HG03066 (cell line): ENCODE measurements at regions not wholly inside any gene's neighbourhood (a gene's known extent, or its start where the extent isn't known, plus 50 kb on each side); places are given as distances from the start of the nearest gene placed in this dataset.

Experiments used
- ATAC-seq: cut with Tn5 transposase; IDR thresholded peaks from one replicate; pipeline ENCODE4 v1.9.1; 2021; ENCODE audit warnings: low read depth; ENCODE audit not compliant: unreplicated experiment

- no peak for ATAC-seq
Observed at GRCh38 chr5:77846422-77847128, 70.4 kb upstream of the TBCA start.

DNA sequence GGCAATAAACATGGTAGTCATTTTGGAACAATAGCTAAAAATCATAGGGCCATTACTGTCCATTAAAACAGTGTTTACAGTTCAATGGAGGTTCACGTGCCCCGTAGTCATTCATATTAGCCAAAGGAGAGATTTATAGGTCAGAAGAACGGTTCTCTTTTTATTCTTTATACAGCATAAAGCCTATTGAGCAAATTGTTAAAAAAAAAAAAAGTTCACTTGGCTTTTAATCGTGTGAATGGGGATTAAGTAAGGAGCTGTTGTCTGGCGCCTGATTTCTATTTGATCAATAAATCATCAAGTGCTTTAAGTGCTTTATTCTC lies 69.1 kb upstream of the TBCA start:
- no peak for ATAC-seq

GRCh38 chr5:77844623-77845323 lies 68.6 kb upstream of the TBCA start:
- no peak for ATAC-seq

DNA sequence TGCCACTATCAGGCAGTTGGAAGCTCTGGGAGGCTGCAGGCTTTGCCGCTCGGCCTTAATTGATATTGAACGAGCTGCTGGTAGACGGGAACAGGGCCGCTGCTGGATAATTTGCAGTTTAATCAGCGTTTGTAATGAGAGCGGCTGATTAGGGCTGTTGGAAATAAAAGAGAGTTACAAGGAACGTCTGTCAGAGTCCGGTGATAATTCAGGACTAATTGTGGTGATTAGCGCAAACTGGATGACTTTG lies 68.2 kb upstream of the TBCA start:
- no peak for ATAC-seq

- ATAC-seq, result no peak
Observed at GRCh38 chr5:77843570-77844372, 67.6 kb upstream of the TBCA start.

DNA sequence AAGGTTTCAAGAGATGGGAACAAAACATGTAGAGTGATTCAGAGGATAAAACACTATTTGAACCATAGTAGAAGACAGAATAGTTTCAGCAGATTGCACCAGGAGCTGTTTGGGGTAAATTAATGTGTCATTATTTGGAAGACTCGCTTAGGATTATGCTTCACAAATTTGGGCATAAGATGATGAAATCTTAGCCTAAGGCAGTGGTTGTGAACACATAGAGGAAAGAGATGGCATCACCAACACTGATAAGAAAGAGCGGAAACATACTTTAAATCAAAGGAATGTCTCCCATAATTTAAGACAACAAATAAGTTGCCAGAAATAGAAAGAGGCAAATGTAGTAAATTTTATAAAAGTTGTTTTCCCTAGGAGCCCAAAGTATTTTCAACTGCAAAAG lies 66.1 kb upstream of the TBCA start:
- ATAC-seq, result no peak

GRCh38 chr5:77841616-77842015 lies 65.5 kb upstream of the TBCA start:
- ATAC-seq, result no peak

- no peak for ATAC-seq
Observed at GRCh38 chr5:77840930-77841329, 64.8 kb upstream of the TBCA start.

DNA sequence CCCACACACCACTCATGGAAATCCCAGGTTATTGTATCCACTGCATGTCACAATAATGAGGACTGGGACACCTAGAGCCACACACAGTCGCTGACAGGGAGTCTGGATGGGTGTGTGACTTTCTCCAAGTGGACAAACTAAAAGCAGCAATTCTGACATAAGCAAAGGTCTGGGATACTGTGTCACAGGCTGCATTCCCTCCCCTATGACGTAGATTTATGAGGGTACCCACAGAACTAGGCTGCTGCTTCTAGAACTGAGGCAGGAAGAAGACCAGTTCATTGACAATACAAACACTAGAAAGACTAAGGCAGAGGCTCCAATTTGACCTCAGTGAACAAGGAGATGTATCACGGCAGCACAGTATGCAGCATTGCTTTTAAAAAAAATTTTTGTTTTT lies 63.6 kb upstream of the TBCA start:
- no peak for ATAC-seq

- no peak for ATAC-seq
Observed at GRCh38 chr5:77832938-77833337, 56.8 kb upstream of the TBCA start.

DNA sequence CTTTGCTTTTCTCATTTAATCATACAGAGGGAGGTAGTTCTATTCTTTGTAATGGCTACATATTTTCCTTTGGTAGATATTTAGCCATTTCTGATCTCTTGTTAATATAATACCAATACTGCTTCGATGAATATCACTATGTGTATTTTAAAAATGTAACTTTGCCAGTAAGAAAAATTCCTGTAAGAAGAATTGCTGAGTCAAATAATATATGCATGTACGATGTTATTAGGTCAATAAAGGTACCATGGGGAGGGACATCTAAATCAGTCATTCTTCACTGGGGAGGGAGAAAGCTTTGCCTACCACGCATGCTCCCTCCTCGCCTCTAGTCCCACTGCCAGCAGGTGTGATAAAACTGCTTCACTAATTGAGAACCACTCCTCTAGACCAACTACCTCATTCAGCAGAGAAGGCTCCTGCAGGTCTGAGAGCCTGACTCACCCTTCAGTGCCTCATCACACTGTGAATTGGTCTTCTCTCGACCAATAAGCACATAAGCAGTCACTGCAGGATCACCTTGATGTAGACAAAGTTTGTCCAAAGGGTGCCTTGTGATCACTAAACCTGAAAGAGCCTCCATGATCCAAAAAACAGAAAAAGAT lies 56.1 kb upstream of the TBCA start:
- ATAC-seq, result no peak

GRCh38 chr5:77828445-77828844 lies 52.3 kb upstream of the TBCA start:
- no peak for ATAC-seq
